Cerebellar nuclear complex (tissue), 1 donor: ENCODE measurements at regions not wholly inside any gene's neighbourhood (a gene's known extent, or its start where the extent isn't known, plus 50 kb on each side); places are given as distances from the start of the nearest gene placed in this dataset.
"Not testable (repeated sequence)": the region's sequence is repeated elsewhere in the genome, so short reads cannot be mapped to it uniquely, and the experiment has no call there.

Source experiments
- DNase-seq, 2 experiments: peaks; one replicate each; lab custom pipeline; 2025; lab: John Stamatoyannopoulos, UW

- no peak for DNase-seq
Observed at GRCh38 chr9:106106396-106106795, 412.1 kb downstream of the TMEM38B start.

- DNase-seq: no peak
Observed at GRCh38 chr9:106107716-106108115, 413.4 kb downstream of the TMEM38B start.

GRCh38 chr9:106109706-106110105 is 415.4 kb downstream of the TMEM38B start:
- DNase-seq: not testable (repeated sequence)

GRCh38 chr9:106110483-106110882 is 416.1 kb downstream of the TMEM38B start:
- DNase-seq: no peak

GRCh38 chr9:106111039-106111730 is 416.8 kb downstream of the TMEM38B start:
- DNase-seq: no peak

GRCh38 chr9:106112935-106113334 is 418.6 kb downstream of the TMEM38B start:
- DNase-seq: no peak

- no peak for DNase-seq
Observed at GRCh38 chr9:106119176-106119575, 424.8 kb downstream of the TMEM38B start.

GRCh38 chr9:106120071-106120470 is 425.7 kb downstream of the TMEM38B start:
- DNase-seq: no peak

GRCh38 chr9:106127776-106128175 is 433.4 kb downstream of the TMEM38B start:
- no peak for DNase-seq

- DNase-seq: no peak
Observed at GRCh38 chr9:106130374-106130773, 436.0 kb downstream of the TMEM38B start.

GRCh38 chr9:106143781-106144180 is 449.4 kb downstream of the TMEM38B start:
- DNase-seq: no peak

GRCh38 chr9:106146066-106146840 is 451.9 kb downstream of the TMEM38B start:
- no peak for DNase-seq

- DNase-seq: no peak
Observed at GRCh38 chr9:106146886-106147285, 452.5 kb downstream of the TMEM38B start.

GRCh38 chr9:106149956-106150355 is 455.6 kb downstream of the TMEM38B start:
- DNase-seq: no peak

- no peak for DNase-seq
Observed at GRCh38 chr9:106156465-106156864, 462.1 kb downstream of the TMEM38B start.

- no peak for DNase-seq
Observed at GRCh38 chr9:106172265-106172664, 477.9 kb downstream of the TMEM38B start.

GRCh38 chr9:106174346-106174745 is 480.0 kb downstream of the TMEM38B start:
- no peak for DNase-seq

- DNase-seq: no peak
Observed at GRCh38 chr9:106177216-106177615, 482.9 kb downstream of the TMEM38B start.

- DNase-seq: no peak
Observed at GRCh38 chr9:106179191-106179590, 484.9 kb downstream of the TMEM38B start.

GRCh38 chr9:106203815-106204516 is 509.6 kb downstream of the TMEM38B start:
- DNase-seq: not testable (repeated sequence)

GRCh38 chr9:106207298-106207697 is 513.0 kb downstream of the TMEM38B start:
- DNase-seq: no peak

GRCh38 chr9:106218427-106218826 is 524.1 kb downstream of the TMEM38B start:
- no peak for DNase-seq

GRCh38 chr9:106218854-106219253 is 524.5 kb downstream of the TMEM38B start:
- DNase-seq: no peak
